ENCODE measurements at regions not wholly inside any gene's neighbourhood (a gene's known extent, or its start where the extent isn't known, plus 50 kb on each side); places are given as distances from the start of the nearest gene placed in this dataset.

DNA sequence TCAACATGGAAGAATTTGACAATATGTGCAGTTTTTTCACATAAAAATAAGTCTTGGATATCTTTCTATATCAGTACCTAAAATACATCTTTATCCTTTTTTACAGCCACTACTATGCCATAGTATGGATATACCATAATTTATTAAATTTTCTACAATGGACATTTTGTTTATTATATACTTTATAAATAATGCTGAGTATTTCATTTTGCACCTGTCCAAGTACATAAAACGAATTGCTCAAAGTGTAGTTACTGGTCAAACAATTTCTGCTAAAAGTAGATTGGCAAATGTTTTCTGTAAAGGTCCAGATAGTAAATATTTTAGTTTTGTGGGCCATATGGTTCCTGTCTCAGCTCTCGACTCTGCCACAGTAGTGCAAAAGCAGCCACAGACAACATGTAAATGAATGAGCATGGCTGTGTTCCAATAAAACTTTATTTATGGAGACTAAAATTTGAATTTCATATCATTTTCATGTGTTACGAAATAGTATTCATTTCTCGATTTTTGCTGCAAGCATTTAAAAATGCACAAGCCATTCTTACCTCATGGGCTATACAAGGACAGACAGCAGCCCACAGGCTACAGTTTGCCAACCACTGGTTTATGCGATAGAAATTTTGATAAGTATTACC, 96.9 kb upstream of the STEAP1B start:
- ChIA-PET POLR2A (no interaction called here), CTCF (interaction anchor here (1.0 kb wide), 1 partner anchor 11 kb away, joined by 3 read pairs; no protein-coding TSS in a partner anchor)

DNA sequence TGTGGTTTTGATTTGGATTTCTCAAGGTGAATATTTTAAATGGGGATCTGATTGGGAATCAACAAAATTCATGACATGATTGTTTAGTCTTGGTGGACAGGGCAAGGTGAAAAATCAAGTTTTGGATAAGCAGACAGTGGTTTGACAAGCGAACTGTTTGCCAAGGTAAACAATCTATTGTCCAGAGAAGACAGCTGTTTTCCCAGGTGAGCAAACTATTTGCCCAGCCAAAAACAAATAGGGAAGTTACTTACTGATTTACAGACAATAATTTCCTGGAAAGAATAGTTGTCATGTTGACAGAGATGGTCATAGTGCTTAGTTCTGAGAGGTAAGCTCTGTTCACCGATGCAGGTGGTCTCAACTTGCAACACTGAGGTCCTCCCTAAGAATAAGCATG, 94.0 kb upstream of the STEAP1B start:
- POLR2A ChIA-PET: no interaction called here
- CTCF ChIA-PET: no interaction called here

DNA sequence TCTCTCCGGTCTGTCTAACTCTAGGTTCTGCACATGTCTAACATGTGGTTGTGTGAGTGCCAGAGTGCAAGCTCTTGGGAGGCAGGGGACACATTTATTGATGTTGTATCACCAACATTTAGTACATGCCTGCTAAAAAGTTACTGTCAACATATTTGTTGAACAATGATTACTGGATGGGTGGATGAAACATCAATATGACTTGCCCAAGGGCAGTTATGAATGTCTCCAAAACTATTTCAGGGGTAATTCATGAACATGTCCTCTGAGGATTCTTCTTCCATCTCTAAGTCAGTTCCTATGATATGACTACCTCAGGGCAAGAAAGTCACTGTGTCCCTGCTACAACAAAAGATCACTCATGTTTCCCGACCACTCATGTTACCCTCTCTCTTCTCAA, 91.3 kb upstream of the STEAP1B start:
- ChIA-PET CTCF (no interaction called here), POLR2A (no interaction called here)

DNA sequence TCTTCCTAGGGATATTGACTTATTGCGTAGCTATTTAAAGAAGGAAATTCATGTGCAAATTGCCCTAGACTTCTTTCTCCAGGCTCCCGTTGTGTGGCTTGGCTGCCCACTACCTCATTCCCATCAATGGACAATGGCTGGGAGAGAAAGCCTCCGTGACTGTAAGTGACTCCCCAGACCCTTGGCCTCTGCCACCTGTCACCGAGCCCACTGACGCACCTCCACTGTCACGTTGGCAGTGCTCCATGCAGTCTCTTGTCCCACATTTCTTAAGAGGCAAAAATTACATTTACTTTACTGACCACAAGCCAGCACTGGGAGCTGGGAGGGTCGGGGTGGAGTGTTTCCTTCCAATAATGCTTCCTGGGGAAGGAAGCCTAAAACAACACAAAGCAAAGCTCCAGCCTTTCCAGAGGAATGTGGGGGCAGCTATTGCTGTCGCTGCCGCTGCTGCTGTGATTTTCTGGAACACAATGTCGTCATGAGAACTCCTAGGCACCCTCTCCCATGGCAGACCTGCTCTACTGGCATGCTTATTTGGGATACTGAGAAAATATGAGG, 89.7 kb upstream of the STEAP1B start:
- ChIA-PET CTCF (no interaction called here), POLR2A (no interaction called here)

DNA sequence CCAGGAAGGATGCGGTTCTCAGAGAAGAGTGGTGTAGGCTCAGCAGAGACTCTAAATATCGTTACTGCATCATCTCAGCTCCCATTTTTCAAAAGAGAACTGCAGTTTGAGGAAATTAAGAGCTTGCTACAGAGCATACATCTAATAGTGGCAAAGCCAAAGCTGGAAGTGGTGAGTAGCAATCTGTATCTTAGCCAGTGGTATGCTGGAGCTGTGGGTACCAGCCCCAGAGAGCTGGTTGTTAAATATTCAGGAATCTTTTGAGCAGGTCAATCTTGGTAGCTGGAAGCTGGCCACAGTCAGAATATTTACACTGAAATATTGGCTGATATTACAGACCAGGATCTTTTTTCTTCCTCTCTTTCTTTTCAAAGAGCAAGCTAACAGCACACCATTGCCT, 88.4 kb upstream of the STEAP1B start:
- ChIA-PET POLR2A (no interaction called here), CTCF (interaction anchor here (0.8 kb wide), 1 partner anchor 137 kb away, joined by 4 read pairs; no protein-coding TSS in a partner anchor)

DNA sequence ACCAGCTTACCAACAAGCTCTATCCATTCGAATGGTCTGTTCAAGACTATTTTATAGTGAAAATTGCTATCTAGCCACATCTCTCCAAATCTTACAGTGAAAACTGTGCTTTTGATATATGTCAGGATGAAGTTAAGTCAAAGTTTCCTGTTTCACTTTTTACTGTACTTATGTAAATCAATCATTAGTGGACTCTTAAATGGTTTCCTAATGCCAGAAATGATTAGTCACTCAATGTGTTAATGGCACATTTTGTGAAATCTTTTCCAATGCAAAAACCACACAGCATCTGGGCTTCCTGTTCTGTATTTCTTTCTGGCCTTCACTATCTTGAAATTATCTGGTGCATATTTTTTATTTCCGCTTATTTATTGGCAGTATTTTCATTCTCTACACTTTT, 87.3 kb upstream of the STEAP1B start:
- ChIA-PET POLR2A (no interaction called here), CTCF (no interaction called here)

DNA sequence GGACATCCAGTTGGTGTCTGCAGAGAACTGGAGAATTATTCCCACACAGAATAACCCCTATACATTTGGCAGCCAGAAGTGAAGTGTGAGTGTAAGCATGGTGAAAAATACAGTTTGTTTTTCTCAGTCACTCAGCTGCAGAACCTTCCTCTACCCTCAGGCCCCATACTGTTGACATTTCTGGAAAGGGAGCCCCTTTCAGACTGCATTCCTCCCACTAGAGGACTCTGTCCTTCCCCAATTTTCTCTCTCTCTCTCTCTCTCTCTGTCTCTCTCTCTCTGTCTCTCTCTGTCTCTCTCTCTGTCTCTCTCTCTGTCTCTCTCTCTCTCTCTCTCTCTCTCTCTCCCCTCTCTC, 86.8 kb upstream of the STEAP1B start:
- ChIA-PET CTCF (interaction anchor here (1.0 kb wide), 1 partner anchor 139 kb away, joined by 4 read pairs; no protein-coding TSS in a partner anchor), POLR2A (no interaction called here)

DNA sequence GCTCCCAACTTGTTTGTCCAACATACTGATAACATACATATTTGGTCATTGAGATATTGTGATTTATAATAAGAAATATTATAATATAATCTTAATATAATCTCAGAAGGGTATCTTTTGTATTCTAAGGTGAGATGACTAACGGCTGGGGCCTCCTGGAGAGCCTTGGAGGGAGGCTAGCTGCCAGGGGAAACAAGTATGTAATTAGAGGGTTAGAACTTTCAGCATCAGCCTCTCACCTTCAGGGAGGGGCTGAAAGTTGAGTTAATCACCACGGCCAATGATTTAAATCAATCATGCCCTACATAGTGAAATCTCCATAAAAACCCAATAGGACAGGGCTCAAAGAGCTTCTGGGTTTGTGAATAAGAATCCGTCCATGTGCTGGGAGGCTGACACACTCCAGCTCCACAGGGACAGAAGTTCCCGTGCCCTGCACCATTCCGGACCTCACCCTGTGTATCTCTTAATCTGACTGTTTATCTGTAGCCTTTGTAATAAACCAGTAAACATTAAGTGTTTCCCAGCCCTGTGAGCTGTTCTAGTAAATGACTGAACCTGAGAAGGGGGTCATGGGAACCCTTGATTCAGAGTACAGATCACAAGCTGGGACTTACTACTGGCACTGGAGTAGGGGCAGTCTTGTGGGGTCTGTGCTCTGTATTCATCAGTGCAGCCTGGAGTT, 86.3 kb upstream of the STEAP1B start:
- ChIA-PET POLR2A (no interaction called here), CTCF (interaction anchor here (0.5 to 1.4 kb wide), 4 partner anchors 10 to 141 kb away, joined by 3 to 4 read pairs (median 4); partner anchors contain the start of gene IL6)

DNA sequence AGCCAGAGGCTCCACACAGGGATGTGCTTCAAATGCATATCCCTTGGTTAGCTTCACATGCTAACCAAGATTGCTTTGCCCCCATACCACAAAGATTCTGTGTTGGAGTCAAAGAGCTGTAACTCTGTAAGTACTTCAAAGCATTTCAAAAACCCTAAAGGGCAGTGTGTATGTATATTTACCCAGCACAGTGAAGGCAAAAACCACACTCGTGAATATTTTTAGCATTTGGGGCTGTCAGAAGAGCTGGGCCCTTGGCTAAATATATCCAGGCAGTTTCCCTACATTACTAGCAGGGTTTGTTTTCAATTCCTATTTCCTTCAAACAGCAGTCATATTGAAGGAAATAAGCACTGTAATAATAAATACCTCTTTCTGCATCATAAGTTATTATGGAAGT, 84.2 kb upstream of the STEAP1B start:
- CTCF ChIA-PET: no interaction called here
- POLR2A ChIA-PET: no interaction called here

DNA sequence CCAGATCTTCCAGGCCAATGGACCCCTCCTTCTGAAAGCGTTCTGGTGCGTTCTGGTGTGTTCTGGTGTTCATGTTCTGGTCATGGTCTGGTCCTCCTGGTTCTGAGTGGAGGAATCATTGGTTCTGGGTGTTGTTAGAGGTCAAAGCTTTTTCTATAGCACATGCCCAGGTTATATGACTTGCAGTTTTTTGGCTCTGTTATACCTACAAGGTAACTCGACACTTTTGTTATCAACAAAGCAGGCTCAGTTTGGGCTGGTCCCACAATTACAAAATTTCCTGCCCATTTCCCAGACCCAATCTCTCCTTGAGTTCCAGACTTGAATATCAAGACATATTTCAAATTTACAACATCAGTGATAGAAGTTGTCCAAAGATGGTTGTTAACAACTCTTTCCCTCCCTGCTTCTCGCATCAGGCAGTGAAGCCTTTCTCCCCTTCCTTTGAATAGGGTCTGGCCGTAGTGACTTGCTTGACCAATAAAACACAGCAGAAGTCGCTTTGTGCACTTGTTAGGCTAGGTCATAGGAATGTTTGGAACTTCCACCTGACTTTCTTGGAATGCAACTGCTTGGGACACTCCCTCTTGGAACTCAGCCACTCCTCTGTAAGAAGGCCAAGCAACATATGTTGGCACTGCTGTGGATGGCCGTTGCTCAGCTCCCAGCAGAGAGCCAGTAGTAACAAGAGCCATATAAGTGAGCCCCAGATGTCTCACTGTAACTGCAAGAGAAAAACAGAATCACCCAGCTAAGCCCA, 83.1 kb upstream of the STEAP1B start:
- CTCF ChIA-PET: no interaction called here
- POLR2A ChIA-PET: no interaction called here

DNA sequence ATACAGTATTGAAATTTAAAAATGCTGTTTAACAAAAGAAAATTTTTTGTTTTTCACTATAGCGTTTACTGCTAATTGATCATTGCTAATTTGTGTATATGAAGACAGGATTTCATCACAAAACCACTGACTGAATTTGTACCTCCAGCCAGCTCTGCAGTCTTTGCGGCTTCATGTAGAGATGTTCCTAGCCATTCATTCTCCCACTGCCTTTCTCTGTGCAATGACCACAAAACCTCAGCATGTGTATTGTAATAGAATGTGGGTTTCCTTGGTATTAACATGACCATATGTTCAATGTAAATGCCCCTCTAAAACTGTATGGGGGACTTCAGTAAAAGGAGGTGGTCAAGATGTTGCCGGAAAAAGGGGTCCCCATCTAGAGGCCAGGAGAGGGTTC, 81.1 kb upstream of the STEAP1B start:
- CTCF ChIA-PET: interaction anchor here (0.5 kb wide), 1 partner anchor 975 kb away, joined by 3 read pairs; no protein-coding TSS in a partner anchor
- POLR2A ChIA-PET: no interaction called here

DNA sequence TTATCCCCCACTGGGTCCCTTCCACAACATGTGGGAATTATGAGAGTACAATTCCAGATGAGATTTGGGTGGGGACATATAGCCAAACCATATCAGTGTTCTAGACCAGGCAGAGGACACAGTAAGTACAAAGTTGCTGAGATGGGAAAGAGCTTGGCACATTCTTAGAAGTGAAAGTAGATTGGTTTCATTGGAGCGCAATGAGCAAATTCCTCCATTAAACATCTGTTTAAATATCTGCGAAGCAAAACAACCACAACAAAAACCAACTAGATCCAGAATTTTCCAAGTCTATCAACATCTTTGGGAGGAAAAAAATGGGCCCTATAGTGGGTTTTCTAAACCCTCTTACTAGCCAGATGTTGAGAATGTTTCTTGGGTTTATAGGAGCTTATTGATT, 80.0 kb upstream of the STEAP1B start:
- ChIA-PET CTCF (no interaction called here), POLR2A (no interaction called here)

DNA sequence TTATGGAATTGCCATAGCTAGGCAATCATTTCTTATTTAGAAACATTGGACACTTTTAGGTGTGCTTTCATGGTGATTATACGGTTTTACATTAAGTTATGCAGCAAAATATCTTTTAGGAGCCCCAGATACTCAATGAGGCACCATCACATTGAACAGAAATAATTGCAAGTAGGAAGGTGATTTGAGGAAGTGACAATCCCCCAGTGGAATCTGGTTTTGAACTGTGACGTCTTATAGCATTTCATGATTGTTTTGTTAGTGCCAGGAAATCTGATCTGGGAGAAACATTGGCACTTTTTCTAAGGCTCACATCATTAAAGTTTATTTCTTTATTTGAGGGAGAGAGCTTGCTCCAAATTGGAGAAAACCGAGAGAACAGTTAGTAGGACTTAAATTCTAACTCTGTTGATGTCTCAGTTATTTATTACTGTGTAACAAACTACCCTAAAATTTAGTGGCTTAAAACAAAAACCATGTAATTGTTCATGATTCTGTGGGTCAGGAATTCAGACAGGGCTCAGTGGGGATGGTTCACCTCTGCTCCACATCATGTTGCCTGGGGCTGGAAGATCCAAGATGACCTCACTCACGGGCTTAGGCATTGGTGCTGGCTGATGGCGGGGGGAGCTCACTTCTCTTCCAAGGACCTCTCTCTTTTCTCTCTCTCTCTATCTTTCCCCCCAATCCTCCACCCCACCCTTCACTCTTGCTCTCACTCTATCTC, 78.2 kb upstream of the STEAP1B start:
- ChIA-PET CTCF (interaction anchor here (0.7 kb wide), 1 partner anchor 14 kb away, joined by 3 read pairs; no protein-coding TSS in a partner anchor), POLR2A (no interaction called here)

DNA sequence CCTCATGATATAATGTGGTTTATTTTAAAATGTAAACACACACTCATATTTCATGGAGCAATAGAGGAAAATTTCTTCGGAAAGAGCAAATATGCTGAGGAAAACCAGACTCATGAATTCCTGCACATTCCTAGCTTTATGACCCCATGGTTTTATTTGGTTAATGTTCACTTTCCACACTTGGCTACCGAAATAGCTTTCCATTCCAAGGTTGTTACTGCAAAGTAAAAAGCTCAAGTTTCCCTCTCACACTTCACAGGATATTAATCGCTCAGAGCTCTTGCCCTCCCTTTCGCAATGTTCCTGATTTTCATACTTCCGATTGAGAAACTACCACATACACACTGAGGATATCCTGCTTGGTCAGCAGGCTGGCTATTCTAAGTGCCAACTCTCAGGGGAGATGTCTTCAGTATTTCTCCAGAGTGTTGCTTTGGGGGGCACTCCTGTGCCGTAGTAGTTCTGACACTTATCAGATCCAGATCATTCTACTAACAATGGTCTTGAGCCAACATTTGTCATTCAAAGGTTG, 77.5 kb upstream of the STEAP1B start:
- POLR2A ChIA-PET: no interaction called here

DNA sequence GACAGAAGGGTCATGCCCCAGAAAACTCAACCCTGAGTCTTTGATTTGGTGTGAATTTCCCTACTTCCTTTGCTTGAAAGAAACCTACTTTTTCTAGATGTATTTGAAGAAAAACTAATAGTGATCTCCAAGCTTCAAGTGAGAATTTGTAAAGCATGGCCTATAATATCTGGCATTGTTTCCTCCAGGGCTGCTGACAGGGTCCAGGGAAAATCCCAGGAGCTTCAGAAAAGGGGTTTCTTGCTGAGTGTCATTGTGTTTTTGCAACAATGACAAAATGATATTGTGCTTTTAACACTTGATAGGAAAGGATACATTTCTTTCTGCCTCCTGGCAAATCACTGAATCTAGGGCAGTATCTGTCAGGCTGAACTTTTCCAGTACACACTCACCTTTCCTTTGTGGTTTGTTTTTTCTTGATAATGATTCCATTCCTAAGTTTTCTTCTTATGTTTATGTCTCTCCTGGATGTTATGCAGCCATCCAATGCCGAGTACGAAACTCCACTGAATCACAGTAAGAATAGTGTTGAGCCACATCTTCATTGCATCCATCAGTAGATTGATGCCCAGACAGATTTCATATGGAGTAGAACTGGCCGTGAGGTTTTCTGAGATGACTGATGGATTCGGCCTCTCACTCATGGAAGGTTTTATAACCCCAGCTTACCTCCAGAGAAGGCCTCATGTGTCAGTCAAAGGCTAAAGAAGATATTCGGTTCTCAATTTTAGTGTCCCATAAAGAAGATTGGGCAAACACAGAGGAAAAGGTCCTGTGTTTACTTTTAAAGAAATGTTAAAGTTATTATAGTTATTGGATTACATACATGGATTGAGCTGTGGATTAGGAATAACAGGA, 76.9 kb upstream of the STEAP1B start:
- ChIA-PET POLR2A (no interaction called here), CTCF (no interaction called here)

More for the DNA sequence above, 77.5 kb upstream of the STEAP1B start:
- CTCF ChIA-PET: no interaction called here

DNA sequence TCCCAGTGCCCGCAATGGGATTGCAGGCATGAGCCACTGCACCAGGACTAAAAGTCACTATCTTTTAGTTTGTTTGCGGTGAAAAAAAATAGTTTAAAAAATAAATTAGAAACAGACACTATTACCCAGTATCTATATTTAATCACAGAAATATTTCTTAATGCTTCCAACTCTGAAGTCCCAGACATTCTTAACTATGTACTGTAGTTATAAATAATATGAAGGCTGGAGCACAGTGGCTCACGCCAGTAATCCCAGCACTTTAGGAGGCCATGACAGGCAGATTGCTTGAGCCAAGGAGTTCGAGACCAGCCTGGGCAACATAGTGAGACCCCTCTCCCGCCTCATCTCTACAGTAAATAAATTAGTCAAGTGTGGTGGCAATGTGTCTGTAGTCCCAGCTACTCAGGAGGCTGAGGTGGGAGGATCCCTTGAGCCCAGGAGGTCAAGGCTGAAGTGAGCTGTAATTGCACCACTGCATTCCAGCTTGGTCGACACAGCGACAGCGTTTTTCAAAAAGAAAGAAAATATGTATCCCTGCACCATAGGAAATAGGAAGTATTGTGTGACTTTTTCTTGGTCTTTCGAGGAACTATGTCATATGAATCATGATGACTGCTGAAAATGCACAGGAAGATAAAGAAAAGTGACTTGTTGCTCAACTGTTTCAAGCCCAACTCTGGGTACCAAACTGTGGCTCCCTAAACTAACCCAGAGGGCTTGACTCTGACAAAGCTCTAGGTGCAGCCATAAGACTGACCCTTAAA, 74.9 kb upstream of the STEAP1B start:
- ChIA-PET POLR2A (no interaction called here), CTCF (no interaction called here)

DNA sequence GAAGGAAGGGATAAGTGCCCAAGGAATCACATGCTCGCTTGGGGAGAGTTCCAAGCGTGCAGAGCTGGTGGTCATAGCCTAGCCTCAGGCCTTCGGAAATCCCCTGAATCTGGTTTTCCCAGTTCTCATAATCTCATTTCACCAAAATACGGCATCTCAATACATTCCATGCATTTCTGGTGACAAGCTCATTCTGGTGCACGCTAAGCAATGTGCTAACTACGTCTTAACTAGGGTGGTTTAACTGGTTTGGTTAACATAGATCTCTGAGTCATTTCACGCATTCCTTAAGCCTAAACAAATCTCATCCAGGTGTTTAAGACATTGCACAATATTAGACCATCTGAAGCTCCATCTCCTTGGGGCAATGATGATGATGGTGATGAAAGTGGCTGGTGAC, 72.9 kb upstream of the STEAP1B start:
- ChIA-PET POLR2A (no interaction called here), CTCF (no interaction called here)

DNA sequence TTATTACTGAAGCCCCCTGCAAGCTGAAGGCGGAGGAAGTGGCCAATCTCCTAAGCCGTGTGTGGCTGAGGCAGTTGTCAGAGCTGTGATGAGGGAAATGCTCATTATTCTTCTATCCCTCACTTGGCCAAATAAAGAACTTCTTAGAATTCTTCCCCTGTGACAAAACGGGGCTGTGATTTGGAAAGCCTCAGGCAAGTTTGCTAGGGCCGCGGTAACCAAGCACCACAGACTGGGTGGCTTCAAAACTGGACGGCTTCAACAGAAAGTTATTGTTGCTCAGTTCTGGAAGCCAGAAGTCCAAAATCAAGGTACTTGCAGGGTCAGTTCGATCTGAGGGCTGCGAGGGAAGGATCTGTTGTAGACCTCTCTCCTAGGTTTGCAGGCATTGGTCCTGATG, 72.3 kb upstream of the STEAP1B start:
- CTCF ChIA-PET: no interaction called here
- POLR2A ChIA-PET: no interaction called here
